ENCODE measurements at regions not wholly inside any gene's neighbourhood (a gene's known extent, or its start where the extent isn't known, plus 50 kb on each side); places are given as distances from the start of the nearest gene placed in this dataset.
"Not testable (repeated sequence)": the region's sequence is repeated elsewhere in the genome, so short reads cannot be mapped to it uniquely, and the experiment has no call there.

DNA sequence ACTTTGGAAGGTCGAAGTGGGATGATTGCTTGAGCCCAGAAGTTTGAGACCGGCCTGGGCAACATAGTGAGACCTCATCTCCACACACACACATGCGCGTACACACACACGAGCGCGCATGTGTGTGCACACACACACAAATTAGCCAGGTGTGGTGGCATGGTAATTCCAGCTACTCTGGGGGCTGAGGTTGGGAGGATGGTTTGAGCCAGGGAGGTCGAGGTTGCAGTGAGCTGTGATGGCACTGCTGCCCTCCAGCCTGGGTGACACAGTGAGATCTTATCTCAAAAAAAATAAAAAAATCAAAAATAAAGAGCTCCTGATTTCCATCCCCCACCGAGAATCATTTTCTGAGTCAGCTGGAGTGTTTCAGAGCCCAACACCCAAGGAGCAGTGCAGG, 261.5 kb upstream of the PLGLB2 start:
- DNase-seq (ENCODE audit: low read depth), result not testable (repeated sequence)

DNA sequence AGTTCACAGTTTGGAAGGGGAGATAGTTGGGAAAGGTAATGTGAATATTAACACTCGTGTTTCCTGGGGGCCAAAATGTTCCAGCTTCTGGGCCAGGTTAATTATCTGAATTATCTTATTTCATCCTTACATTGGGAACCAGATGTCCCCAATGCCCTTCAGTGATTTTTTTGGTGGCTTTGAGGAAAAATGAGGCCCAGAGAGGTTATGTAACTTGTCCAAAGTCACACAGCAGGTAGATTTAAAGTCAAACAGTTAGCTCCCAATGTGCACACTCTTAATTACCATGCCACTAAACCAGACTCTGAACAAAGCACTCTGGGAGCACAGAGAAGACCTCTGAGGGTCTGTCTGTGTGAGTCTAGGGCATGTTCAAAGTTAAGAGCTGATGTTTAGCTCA, 259.9 kb upstream of the PLGLB2 start:
- DNase-seq (ENCODE audit: low read depth), result not testable (repeated sequence)

- not testable (repeated sequence) for DNase-seq (ENCODE audit: low read depth)
Measured at GRCh38 chr2:87488991-87489390, 258.9 kb upstream of the PLGLB2 start.

DNA sequence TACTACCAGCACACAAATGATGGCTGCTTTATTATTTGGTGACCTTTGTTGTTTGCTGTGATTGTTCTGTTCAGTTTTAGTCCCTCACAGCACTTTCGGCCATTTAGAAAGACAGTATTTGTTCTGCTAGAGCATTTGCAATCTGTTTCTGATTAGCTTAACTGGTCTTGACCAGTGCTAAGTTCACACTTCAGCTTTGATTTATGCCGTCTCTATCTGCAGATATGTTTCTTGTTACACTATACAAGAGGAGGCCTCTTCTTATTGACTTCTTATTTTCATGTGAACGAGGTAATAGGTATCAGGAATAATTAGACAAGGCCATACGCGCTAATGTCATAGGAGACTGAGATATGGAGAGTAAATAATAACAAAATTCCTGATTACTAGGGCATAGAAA, 253.0 kb upstream of the PLGLB2 start:
- not testable (repeated sequence) for DNase-seq (ENCODE audit: low read depth)

GRCh38 chr2:87495455-87495854, 252.4 kb upstream of the PLGLB2 start:
- not testable (repeated sequence) for DNase-seq (ENCODE audit: low read depth)

GRCh38 chr2:87496036-87497006, 251.6 kb upstream of the PLGLB2 start:
- DNase-seq (ENCODE audit: low read depth), result not testable (repeated sequence)

- not testable (repeated sequence) for DNase-seq (ENCODE audit: low read depth)
Measured at GRCh38 chr2:87497135-87497534, 250.8 kb upstream of the PLGLB2 start.

- DNase-seq (ENCODE audit: low read depth), result not testable (repeated sequence)
Measured at GRCh38 chr2:87497700-87498099, 250.2 kb upstream of the PLGLB2 start.

DNA sequence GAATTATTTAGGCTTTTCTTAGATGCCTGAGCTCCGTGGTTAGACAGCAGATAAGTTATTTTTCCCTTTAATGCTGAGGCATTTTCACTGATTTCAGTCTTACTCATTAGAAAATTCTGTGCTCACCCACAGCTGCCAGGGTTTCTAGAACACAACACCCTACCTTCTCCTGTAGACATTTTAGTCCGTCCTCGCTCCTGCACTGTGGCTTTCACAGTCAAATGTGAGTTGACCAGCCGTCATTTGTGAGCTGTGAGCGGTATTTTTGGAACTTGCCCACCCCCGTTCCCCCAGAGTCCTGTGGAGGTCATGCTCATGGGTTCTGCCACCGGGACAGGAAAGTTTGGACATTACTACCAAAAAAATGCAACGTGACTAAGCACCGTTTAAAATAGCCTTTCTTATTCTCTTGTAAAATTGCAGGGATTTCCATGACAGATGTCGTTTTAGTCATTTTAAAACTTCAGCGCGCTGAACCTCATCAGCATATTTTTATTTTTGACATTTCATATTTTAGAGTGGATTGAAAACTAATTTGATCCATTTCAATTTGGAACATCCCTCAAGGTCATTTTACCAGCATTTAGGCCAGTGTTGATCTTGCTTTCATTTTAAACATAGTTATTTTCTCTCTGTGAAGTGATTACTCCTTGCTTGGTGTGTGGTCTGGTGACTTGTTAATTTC, 249.6 kb upstream of the PLGLB2 start:
- not testable (repeated sequence) for DNase-seq (ENCODE audit: low read depth)

GRCh38 chr2:87498854-87499238, 249.0 kb upstream of the PLGLB2 start:
- DNase-seq (ENCODE audit: low read depth), result not testable (repeated sequence)

- not testable (repeated sequence) for DNase-seq (ENCODE audit: low read depth)
Measured at GRCh38 chr2:87499860-87500259, 248.0 kb upstream of the PLGLB2 start.

DNA sequence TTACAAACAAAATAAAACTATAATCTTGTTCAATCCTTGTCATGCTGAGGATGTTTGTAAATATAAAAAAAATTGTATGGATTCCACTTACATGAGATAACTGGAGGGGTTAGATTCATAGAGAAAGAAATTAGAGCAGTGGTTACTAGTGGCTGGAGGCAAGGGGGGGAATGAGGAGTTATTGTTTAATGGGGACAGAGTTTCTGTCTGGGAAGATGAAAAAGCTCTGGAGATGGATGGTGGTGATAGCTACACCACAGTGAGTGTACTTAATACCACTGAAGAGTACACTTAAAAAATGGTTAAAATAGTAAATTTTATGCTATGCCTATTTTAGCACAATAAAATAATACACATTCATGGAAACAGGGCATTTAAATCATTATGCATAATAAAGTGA, 247.5 kb upstream of the PLGLB2 start:
- not testable (repeated sequence) for DNase-seq (ENCODE audit: low read depth)

GRCh38 chr2:87500951-87501350, 246.9 kb upstream of the PLGLB2 start:
- DNase-seq (ENCODE audit: low read depth), result not testable (repeated sequence)

DNA sequence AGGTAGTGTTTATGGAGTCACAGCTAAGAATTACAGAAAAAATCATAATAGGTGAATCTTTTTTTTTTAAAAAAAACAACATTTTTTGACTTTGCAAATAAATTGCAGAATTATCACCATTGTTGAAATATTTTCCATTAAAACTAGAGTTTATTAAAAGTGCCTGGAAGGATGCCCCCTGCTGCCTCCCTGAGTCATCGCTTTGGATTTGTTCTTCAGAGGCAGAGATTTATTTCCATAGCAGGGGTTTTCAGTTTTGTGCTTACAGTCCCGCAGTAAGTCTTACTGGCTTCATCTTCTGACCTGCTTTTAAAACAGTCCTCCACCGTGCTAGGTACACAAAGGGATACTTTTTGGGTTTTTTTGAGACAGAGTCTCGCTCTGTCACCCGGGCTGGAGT, 244.9 kb upstream of the PLGLB2 start:
- not testable (repeated sequence) for DNase-seq (ENCODE audit: low read depth)

- DNase-seq (ENCODE audit: low read depth), result not testable (repeated sequence)
Measured at GRCh38 chr2:87505239-87505638, 242.6 kb upstream of the PLGLB2 start.

DNA sequence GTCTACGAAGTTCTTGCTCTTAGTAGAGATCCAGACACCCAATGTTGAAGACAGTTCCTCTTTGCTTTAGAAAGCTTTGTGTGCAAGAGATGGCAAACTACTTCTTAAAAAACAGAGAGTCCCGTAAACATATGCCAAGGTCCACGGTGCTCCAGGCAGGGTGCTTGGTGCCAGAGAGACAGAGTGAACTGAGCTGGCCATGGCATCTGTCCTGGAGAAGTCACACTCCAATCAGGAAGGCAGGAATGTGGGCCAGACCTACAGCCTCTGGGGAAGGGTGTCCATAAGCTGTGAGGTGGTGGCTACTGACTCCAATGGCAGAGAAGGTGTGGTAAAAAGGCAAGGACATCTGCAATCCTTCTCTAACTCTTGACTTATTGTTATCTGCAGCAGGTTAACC, 242.0 kb upstream of the PLGLB2 start:
- DNase-seq (ENCODE audit: low read depth), result not testable (repeated sequence)

GRCh38 chr2:87507378-87508348, 240.2 kb upstream of the PLGLB2 start:
- not testable (repeated sequence) for DNase-seq (ENCODE audit: low read depth)

DNA sequence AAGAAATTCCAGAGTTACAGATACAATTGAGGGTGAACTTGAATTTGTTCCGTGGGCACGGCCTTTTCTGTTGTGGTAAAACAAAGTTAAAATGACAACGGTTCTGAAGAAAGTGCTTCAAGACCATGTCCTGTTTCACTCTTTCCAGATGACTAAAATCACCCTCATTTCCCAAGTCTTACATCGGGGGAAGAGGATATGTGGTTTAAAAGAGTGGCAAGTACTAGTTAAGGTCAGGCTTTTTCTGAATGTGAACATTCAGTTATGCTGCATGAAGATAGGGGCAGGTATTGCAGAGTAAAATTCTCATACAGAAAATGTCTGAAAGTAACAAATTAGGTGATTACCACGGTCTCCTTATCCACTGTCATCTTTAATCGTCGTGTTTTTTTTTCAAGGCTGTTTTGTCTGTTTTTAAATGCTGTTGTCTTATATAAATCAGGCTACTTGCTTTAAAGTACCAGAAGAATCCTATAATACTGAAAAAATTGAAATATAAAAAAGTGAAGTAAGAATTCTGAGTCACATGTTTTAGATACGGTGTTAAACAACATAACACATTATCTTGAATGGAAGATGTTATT, 236.6 kb upstream of the PLGLB2 start:
- DNase-seq (ENCODE audit: low read depth), result not testable (repeated sequence)

DNA sequence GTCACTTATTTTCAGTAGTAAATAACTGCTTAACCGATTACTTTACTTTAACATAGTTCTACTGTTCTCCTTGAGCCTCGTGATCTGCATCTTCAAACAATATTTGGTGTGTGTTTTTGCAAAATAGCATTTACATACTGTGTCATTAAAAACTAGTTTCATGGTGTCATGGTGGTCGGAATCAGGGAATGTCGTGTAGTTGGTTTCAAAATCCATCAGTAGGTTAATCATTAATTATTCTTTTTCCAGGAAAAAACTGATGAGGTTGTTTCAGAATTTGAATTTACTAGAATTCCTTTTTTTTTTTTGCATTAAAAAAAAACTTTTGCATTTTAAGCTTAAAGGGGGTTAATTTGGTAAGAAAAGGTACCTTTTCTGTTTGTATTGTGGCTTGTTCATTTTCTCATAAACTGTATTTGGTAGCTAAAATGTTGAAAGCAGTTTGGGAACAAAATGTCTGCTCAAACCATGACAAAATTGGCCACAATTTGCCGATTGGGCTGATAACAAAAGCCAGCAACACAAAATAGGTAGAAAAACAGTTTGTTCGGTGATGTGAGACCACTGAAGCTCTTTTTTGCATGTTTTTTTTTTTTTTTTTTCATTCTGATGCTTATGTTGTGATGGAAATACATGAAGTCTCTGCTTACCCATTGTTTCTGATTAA, 234.9 kb upstream of the PLGLB2 start:
- not testable (repeated sequence) for DNase-seq (ENCODE audit: low read depth)

- DNase-seq (ENCODE audit: low read depth), result not testable (repeated sequence)
Measured at GRCh38 chr2:87514034-87514433, 233.9 kb upstream of the PLGLB2 start.

- DNase-seq (ENCODE audit: low read depth), result not testable (repeated sequence)
Measured at GRCh38 chr2:87514515-87514914, 233.4 kb upstream of the PLGLB2 start.
